ENCODE measurements at regions not wholly inside any gene's neighbourhood (a gene's known extent, or its start where the extent isn't known, plus 50 kb on each side); places are given as distances from the start of the nearest gene placed in this dataset.

DNA sequence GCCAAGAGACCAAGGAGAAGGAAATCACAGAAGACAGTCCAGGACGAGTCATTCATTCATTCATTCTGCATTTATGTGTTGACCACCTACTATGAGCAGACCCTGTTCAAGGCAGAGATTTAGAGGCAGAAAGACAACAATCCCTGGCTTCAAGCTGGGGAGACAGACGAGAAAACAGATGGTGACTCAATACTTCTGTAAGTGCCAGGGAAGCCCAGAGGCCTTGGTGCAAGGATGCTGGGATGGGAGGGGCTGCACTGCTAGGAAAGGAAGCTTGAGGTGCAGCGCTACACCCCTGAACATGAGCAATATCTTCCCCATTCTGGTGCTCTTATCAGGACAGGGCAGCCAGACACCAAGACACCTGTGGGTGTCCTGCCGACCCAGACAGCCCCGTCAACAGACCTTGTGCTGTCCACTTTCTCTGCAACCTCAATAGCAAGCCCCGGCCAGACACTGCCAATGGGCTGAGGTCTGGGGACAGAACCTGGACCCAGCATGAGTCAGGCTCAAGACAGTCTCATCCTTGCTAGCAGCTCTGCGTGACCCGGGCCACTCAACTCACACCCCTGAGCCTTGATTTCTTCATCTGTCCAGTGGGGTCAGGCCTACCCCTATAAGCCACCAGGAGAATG lies 163.5 kb downstream of the COPRS start:
- no peak for TF ChIP-seq CTCF (IDR thresholded peaks at IDR 0.05; ENCODE audit: insufficient read depth, missing control alignments)
- DNase-seq (ENCODE audit: insufficient read length, low spot score) (no peak), FAIRE-seq (no peak)

- FAIRE-seq (no peak), DNase-seq (ENCODE audit: insufficient read length, low spot score) (no peak)
- no peak for TF ChIP-seq CTCF (IDR thresholded peaks at IDR 0.05; ENCODE audit: insufficient read depth, missing control alignments)
These were observed 165.4 kb downstream of the COPRS start for GRCh38 chr17:31693433-31694220.

DNA sequence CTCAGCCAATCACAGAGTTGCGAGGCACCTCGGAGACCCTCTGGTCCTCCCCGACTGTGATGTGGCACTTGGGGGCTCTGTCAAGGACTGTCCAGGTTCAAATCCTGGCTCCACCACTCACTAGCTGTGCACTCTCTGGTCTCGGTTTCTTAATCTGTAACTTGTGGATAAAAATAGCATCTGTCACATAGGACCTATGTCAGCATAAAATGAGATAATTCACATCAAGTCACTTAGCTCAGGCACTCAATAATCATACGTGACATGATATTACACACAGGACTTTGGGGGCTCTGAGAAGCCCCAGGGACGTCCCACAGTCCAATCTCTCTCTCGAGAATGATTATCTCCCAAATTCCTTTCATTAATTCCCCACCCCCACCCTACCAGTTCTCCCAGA lies 166.4 kb downstream of the COPRS start:
- no peak for TF ChIP-seq CTCF (IDR thresholded peaks at IDR 0.05; ENCODE audit: insufficient read depth, missing control alignments)
- DNase-seq (ENCODE audit: insufficient read length, low spot score) = no peak
- no peak for FAIRE-seq

DNA sequence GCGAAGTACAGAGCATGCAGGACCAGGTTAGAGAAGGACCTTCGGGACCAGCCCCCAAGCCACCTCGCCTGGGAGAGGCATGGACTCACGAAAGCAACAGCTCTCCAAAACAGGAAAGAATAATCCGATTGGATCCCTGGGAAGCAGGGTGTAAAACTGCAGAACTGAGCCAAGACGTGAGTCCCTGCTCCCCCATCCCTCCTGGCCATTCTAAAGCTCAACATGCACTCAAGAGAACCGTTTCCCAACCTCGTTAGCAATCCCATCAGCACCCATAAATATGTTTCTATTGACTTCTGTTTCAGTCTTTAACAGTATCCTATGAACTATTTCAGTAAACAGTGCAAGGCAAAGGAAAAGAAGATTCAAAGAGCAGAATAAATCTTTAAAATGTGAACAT lies 167.0 kb downstream of the COPRS start:
- no peak for TF ChIP-seq CTCF (IDR thresholded peaks at IDR 0.05; ENCODE audit: insufficient read depth, missing control alignments)
- DNase-seq (ENCODE audit: insufficient read length, low spot score) (no peak), FAIRE-seq (no peak)

- TF ChIP-seq CTCF (IDR thresholded peaks at IDR 0.05; ENCODE audit: insufficient read depth, missing control alignments) = no peak
- no peak for DNase-seq (ENCODE audit: insufficient read length, low spot score)
- no peak for FAIRE-seq
These were observed 167.7 kb downstream of the COPRS start for GRCh38 chr17:31691251-31691905.

GRCh38 chr17:31690151-31690551 lies 168.9 kb downstream of the COPRS start:
- no peak for TF ChIP-seq CTCF (IDR thresholded peaks at IDR 0.05; ENCODE audit: insufficient read depth, missing control alignments)
- FAIRE-seq (no peak), DNase-seq (ENCODE audit: insufficient read length, low spot score) (no peak)

DNA sequence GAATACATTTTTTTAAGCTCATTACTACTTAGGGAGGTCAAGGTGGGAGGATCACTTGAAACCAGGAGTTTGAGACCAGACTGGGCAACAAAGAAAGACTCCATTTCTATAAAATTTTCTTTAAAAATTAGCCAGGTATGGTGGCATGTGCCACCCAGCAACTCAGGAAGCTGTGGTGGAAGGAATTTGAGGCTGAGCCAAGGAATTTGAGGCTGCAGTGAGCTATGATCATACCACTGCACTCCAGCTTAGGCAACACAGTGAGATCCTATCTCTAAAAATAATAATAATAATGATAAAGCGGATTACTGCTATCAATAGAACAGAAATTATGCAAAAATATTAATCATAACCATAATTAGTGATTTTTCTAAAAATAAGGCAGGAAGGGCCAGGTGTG lies 170.3 kb downstream of the COPRS start:
- no peak for TF ChIP-seq CTCF (IDR thresholded peaks at IDR 0.05; ENCODE audit: insufficient read depth, missing control alignments)
- FAIRE-seq (no peak), DNase-seq (ENCODE audit: insufficient read length, low spot score) (no peak)

Measured in D721Med (cell line).